Heart right ventricle (tissue), 16 donors: ENCODE measurements at regions not wholly inside any gene's neighbourhood (a gene's known extent, or its start where the extent isn't known, plus 50 kb on each side); places are given as distances from the start of the nearest gene placed in this dataset.

Source experiments
- ATAC-seq, 8 donors: fragments of 200-7000 bp; cut with Tn5 transposase; one replicate each; pipeline ENCODE4 v1.9.1; 2020; ENCODE audit warnings: mild to moderate bottlenecking in 8 of 8, moderate library complexity in 8 of 8, moderate number of reproducible peaks in 1 of 8
- DNase-seq, 2 donors: peaks; one replicate each; pipeline ENCODE4 v3.0.0-alpha.2; 2020
- H3K27ac ChIP-seq, 10 donors: fragments of 200-600 bp; sonication (generic) in 2 of 10; one replicate each; pipeline versions ENCODE4 v1.5.0 to v1.8.0; 2020 to 2022; ENCODE audit warnings: mild to moderate bottlenecking in 3 of 10
- H3K27me3 ChIP-seq, 7 donors: fragments of 200-600 bp; one replicate each; pipeline ENCODE4 v1.8.0; 2021 to 2022; ENCODE audit warnings: mild to moderate bottlenecking in 2 of 7
- H3K36me3 ChIP-seq, 9 donors: fragments of 200-600 bp; sonication (generic) in 1 of 9; one replicate each; pipeline versions ENCODE4 v1.5.0 to v1.8.0; 2020 to 2022; ENCODE audit warnings: mild to moderate bottlenecking in 2 of 9
- H3K4me1 ChIP-seq, 9 donors: fragments of 200-600 bp; sonication (generic) in 1 of 9; one replicate each; pipeline versions ENCODE4 v1.5.0 to v1.8.0; 2020 to 2022; ENCODE audit warnings: mild to moderate bottlenecking in 4 of 9
- H3K4me3 ChIP-seq, 10 donors: fragments of 200-600 bp; sonication (generic) in 2 of 10; one replicate each; pipeline versions ENCODE4 v1.5.0 to v1.8.0; 2020 to 2022; ENCODE audit warnings: mild to moderate bottlenecking in 7 of 10, moderate library complexity in 2 of 10
- H3K9me3 ChIP-seq, 11 donors: fragments of 200-600 bp in 10 of 11; sonication (generic) in 2 of 11; one replicate each; pipeline versions ENCODE4 v1.5.0 to v1.8.0; 2013 to 2022; ENCODE audit warnings: mild to moderate bottlenecking in 2 of 11, control low read depth in 1 of 11, moderate library complexity in 1 of 11
- CTCF ChIP-seq, 9 donors: fragments of 200-600 bp; sonication (generic) in 2 of 9; IDR thresholded peaks; one replicate each; pipeline versions ENCODE4 v1.5.0 to v1.8.0; 2021 to 2022; ENCODE audit warnings: antibody characterized with exemption in 9 of 9, mild to moderate bottlenecking in 5 of 9, moderate library complexity in 1 of 9
- WGBS, 2 donors: extraction: QIAGEN DNeasy Blood & Tissue Kit; methylation state at CpG; one replicate each; pipeline ENCODE4 v1.1.7; 2013; ENCODE audit warnings: inconsistent platforms in 1 of 2; 5-methylcytosine and 5-hydroxymethylcytosine counted together
- intact Hi-C, 10 donors: fragments of 100-400 bp; cut with DNase I; formaldehyde crosslinking; loops; one replicate each; pipeline versions ENCODE4 v1.11.1 to v1.14.2; 2022
- donor health status: Arrhythmogenic right ventricular cardiomyopathy.
- donor health status: ischemic (EF 13 %, LVEDD 7.1; RV severe dilation, severe dysfunction).
- donor health status: healthy with polysubstance abuse.
- donor health status: DM: no; HTN: yes; CAD: no.
- donor health status: DM: no; HTN: no; CAD: no.
- donor health status: ischemic (EF 25% LVEDD 6.9; RV normal size, moderate dysfunction).
- donor health status: ischemic (EF 25% LVEDD 5.7; RV mildly dilated, moderate dysfunction).
- donor health status: healthy.
- donor health status: DM: yes; HTN: yes; CAD: no.
- donor health status: Ischemic cardiomyopathy.
- donor health status: ischemic (EF 35%, LVEDD 5.7; RV mildly dilated, moderate dysfunction).
- donor health status: nonischemic (EF 11% LVEDD 7.7; RV severe dilation, severe dysfunction).
- donor health status: DM: yes; HTN: yes; CAD: no.
- donor health status: PGD.
- donor health status: ischemic (EF 29% LVEDD 5.4; RV normal size, mild dysfunction).
- donor health status: nonischemic (EF 23%, LVEDD 6.1; RV moderate dilation, normal function).

- no peak for TF ChIP-seq CTCF (IDR thresholded peaks at IDR 0.05)
- no peak overlapping the region for H3K4me3 ChIP-seq
- no peaks in the 10 kb centered on the region for H3K36me3 ChIP-seq
- H3K27ac ChIP-seq, result no peak overlapping the region
- no peaks in the 10 kb centered on the region for H3K27me3 ChIP-seq
- no peak for DNase-seq
- peaks cover 4 to 35% (median 28%) of the 10 kb centered on the region in 9 donors for H3K4me1 ChIP-seq
- WGBS, 2 donors, result 92 to 96% methylated on average over 2 of the region's 2 CpGs
- H3K9me3 ChIP-seq, result no peaks in the 10 kb centered on the region
- intact Hi-C loops, result loop anchor here in 2 of 10 donors (10.0 kb wide), 1 partner anchor 307 kb away; the partner anchor contains the start of gene PHLDA1 (in 2 of the 2)
- ATAC-seq, result no peak
Measured at GRCh38 chr12:75727577-75727976, 216.2 kb upstream of the KRR1 start.

GRCh38 chr12:75725521-75726111 is 214.2 kb upstream of the KRR1 start:
- intact Hi-C loops, result loop anchor here in 2 of 10 donors (10.0 kb wide), 1 partner anchor 309 kb away; the partner anchor contains the start of gene PHLDA1 (in 2 of the 2)
- DNase-seq (no peak), ATAC-seq (peak in 1 of 8 donors; percentile 23)
- H3K9me3 ChIP-seq, result no peaks in the 10 kb centered on the region
- no peaks in the 10 kb centered on the region for H3K36me3 ChIP-seq
- 36 to 39% methylated on average over 3 of the region's 3 CpGs for WGBS, 2 donors
- peaks cover 13 to 54% (median 47%) of the 10 kb centered on the region in 9 donors for H3K4me1 ChIP-seq
- no peak for TF ChIP-seq CTCF (IDR thresholded peaks at IDR 0.05)
- no peak overlapping the region for H3K4me3 ChIP-seq
- no peaks in the 10 kb centered on the region for H3K27me3 ChIP-seq
- peak overlapping the region in 8 of 10 donors; percentile 31 to 89 (median 68) for H3K27ac ChIP-seq

DNA sequence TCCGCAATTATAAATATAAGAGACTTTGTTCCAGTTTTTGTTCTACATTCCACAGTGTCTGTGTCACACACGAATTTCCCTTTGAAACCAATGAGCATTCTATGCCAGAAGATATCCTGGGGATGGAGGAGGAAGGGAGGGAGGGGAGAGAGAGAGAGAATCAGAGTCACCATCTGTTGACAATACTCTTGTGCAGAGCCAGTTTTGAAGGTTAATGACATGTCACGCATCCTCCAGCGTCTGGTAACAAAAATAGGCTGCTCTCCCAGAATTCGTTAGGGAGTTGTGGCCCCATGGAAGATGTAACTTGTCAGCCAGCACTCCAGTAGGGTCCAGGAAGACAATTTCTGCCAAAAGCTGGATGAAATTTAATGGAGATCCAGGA is 213.5 kb upstream of the KRR1 start:
- H3K27ac ChIP-seq, result peak overlapping the region in 8 of 10 donors; percentile 38 to 89 (median 68)

More for the DNA sequence above, 213.5 kb upstream of the KRR1 start:
- 8 to 11% methylated on average over 5 of the region's 5 CpGs for WGBS, 2 donors
- no peak for TF ChIP-seq CTCF (IDR thresholded peaks at IDR 0.05)
- Histone ChIP-seq H3K4me1 (peaks cover 13 to 61% (median 47%) of the 10 kb centered on the region in 9 donors), H3K9me3 (no peaks in the 10 kb centered on the region), H3K36me3 (no peaks in the 10 kb centered on the region), H3K4me3 (no peak overlapping the region), H3K27me3 (no peaks in the 10 kb centered on the region)
- intact Hi-C loops, result loop anchor here in 7 of 10 donors (5.0 to 10.0 kb wide), 2 partner anchors 307 to 310 kb away; partner anchors contain the start of gene PHLDA1 (in 7 of the 7)
- ATAC-seq (peak; percentile 73 to 88 (median 86)), DNase-seq (peak in 1 of 2 donors; percentile 75)
